Effector memory CD8-positive, alpha-beta T cell (primary cell): ENCODE measurements at regions not wholly inside any gene's neighbourhood (a gene's known extent, or its start where the extent isn't known, plus 50 kb on each side); places are given as distances from the start of the nearest gene placed in this dataset.

Experiments used
- ATAC-seq: fragments of 150-1000 bp; cut with Tn5 transposase; replicated peaks from 2 replicates; pipeline ENCODE4 v1.10.0; 2021; ENCODE audit warnings: mild to moderate bottlenecking, moderate library complexity
- DNase-seq, 3 experiments: peaks; one replicate each; pipeline ENCODE4 v3.0.0; 2021
- H3K27ac Mint-ChIP-seq, 2 donors: one replicate each; pipeline ENCODE4 v1.8.0; 2022; ENCODE audit warnings: mild to moderate bottlenecking in 2 of 2, mixed read lengths in 2 of 2, moderate library complexity in 2 of 2
- H3K27me3 Mint-ChIP-seq, 2 donors: one replicate each; pipeline ENCODE4 v1.8.0; 2022; ENCODE audit warnings: mixed read lengths in 2 of 2
- H3K36me3 Mint-ChIP-seq: one replicate; pipeline ENCODE4 v1.8.0; 2022; ENCODE audit warnings: mild to moderate bottlenecking, moderate library complexity, mixed read lengths; ENCODE audit not compliant: insufficient read depth
- H3K4me1 Mint-ChIP-seq, 2 donors: one replicate each; pipeline ENCODE4 v1.8.0; 2022; ENCODE audit warnings: low read depth in 2 of 2, mixed read lengths in 2 of 2
- H3K4me3 Mint-ChIP-seq, 2 donors: one replicate each; pipeline ENCODE4 v1.8.0; 2022; ENCODE audit warnings: mild to moderate bottlenecking in 2 of 2, mixed read lengths in 2 of 2, moderate library complexity in 2 of 2
- H3K9me3 Mint-ChIP-seq, 2 donors: one replicate each; pipeline ENCODE4 v1.8.0; 2022; ENCODE audit warnings: mixed read lengths in 2 of 2

GRCh38 chr11:37552284-37552683 is 954.2 kb upstream of the RAG2 start:
- DNase-seq, result no peak
- Mint-ChIP-seq H3K9me3 (peaks cover 0 to 6% of the 10 kb centered on the region in 2 donors), H3K4me1 (no peaks in the 10 kb centered on the region), H3K4me3 (no peak overlapping the region), H3K27me3 (no peaks in the 10 kb centered on the region), H3K36me3 (no peaks in the 10 kb centered on the region), H3K27ac (no peak overlapping the region)
- ATAC-seq, result no peak

- peaks cover 11 to 16% of the 10 kb centered on the region in 2 donors for H3K9me3 Mint-ChIP-seq
- no peak overlapping the region for H3K4me3 Mint-ChIP-seq
- no peak overlapping the region for H3K27ac Mint-ChIP-seq
- ATAC-seq, result no peak
- no peaks in the 10 kb centered on the region for H3K4me1 Mint-ChIP-seq
- no peak for DNase-seq
- no peaks in the 10 kb centered on the region for H3K27me3 Mint-ChIP-seq
- H3K36me3 Mint-ChIP-seq, result no peaks in the 10 kb centered on the region
These were observed 946.5 kb upstream of the RAG2 start for GRCh38 chr11:37544491-37544890.

DNA sequence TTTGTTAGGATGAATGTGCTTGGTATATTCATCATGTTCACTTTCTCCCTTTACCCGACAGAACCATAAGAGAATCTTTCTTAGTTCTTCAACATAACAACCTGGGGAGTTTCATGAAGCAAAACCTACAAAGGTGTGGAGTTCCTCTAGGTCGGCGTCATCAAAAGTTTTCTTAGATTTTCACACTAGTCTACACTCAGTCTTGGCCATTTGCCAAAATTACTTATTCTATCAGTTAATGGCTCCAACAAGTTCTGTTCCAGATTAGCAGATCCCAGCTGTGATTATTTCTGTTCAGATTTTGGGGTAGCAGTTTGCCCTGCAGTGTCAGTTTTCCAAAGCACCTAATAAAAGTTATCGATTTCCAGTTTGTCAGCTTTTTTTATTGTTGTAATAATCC is 935.8 kb upstream of the RAG2 start:
- no peaks in the 10 kb centered on the region for H3K27me3 Mint-ChIP-seq
- ATAC-seq (no peak), DNase-seq (no peak)
- no peak overlapping the region for H3K27ac Mint-ChIP-seq
- no peak overlapping the region for H3K4me3 Mint-ChIP-seq
- peaks cover 8 to 11% of the 10 kb centered on the region in 2 donors for H3K9me3 Mint-ChIP-seq
- H3K4me1 Mint-ChIP-seq, result no peaks in the 10 kb centered on the region
- no peaks in the 10 kb centered on the region for H3K36me3 Mint-ChIP-seq

DNA sequence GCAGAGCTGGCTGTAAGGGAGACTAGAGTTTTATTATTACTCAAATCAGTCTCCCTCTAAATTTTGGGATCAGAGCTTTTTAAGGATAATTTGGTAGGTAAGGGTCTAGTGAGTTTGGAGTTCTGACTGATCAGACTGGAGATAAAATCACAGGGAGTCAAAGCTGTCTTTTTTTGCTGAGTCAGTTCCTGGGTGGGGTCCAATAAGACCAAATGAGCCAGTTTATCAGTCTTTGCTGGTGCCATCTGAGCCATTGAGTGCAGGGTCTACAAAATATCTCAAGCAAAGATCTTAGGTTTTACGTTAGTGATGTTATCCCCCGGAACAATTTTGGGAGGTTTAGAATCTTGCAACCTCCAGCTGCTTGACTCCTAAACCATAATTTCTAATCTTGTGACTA is 935.1 kb upstream of the RAG2 start:
- H3K27ac Mint-ChIP-seq, result no peak overlapping the region
- H3K27me3 Mint-ChIP-seq, result no peaks in the 10 kb centered on the region
- H3K9me3 Mint-ChIP-seq, result peaks cover 8 to 11% of the 10 kb centered on the region in 2 donors
- no peak for ATAC-seq
- H3K4me1 Mint-ChIP-seq, result no peaks in the 10 kb centered on the region
- DNase-seq, result no peak
- no peak overlapping the region for H3K4me3 Mint-ChIP-seq
- H3K36me3 Mint-ChIP-seq, result no peaks in the 10 kb centered on the region

GRCh38 chr11:37532271-37532670 is 934.2 kb upstream of the RAG2 start:
- ATAC-seq (no peak), DNase-seq (no peak)
- Mint-ChIP-seq H3K4me1 (no peaks in the 10 kb centered on the region), H3K36me3 (no peaks in the 10 kb centered on the region), H3K27ac (no peak overlapping the region), H3K27me3 (no peaks in the 10 kb centered on the region), H3K9me3 (peaks cover 8 to 11% of the 10 kb centered on the region in 2 donors), H3K4me3 (no peak overlapping the region)

DNA sequence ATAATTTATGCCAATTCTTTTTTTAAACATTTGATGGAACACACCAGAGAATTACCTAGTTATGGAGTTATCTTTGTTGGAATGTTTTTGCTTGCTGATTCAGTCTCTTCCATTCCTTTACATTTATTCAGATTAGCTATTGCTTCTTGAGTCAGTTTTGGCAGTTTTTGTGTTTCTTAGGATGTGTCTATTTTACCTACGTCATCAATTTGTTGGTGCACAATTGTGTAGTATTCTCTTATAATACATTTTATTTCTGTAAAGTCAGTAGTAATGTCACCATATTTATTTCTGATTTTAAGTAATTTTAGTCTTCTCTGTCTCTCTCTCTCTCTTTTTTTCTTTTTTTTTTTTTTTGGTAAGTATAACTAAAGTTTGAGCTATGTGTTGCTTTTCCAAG is 929.5 kb upstream of the RAG2 start:
- peaks cover 12 to 16% of the 10 kb centered on the region in 2 donors for H3K9me3 Mint-ChIP-seq

DNA sequence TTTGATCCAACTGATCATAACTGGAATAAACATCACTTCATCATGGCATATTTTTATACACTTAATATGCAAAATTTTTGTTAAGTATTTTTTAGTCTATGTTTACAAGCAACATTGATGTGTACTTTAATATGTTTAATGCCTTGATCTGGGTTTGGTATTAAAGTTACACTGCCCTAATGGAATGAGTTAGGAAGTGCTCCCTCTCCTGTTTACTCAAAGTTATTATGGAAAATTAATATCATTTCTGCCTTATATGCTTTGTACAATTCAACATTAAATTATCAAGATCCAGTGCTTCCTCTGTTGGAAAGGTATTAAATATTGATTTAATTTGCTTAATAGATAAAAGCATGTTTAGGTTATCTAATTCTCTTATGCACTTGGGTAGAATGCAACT is 927.3 kb upstream of the RAG2 start:
- Mint-ChIP-seq H3K27me3 (no peaks in the 10 kb centered on the region), H3K9me3 (peaks cover 10 to 15% of the 10 kb centered on the region in 2 donors), H3K36me3 (no peaks in the 10 kb centered on the region), H3K27ac (no peak overlapping the region), H3K4me1 (no peaks in the 10 kb centered on the region), H3K4me3 (no peak overlapping the region)
- ATAC-seq (no peak), DNase-seq (no peak)

More for the DNA sequence above, 929.5 kb upstream of the RAG2 start:
- Mint-ChIP-seq H3K36me3 (no peaks in the 10 kb centered on the region), H3K27me3 (no peaks in the 10 kb centered on the region), H3K4me1 (no peaks in the 10 kb centered on the region), H3K4me3 (no peak overlapping the region), H3K27ac (no peak overlapping the region)
- no peak for DNase-seq
- no peak for ATAC-seq

GRCh38 chr11:37519781-37520180 is 921.7 kb upstream of the RAG2 start:
- Mint-ChIP-seq H3K4me1 (no peaks in the 10 kb centered on the region), H3K36me3 (no peaks in the 10 kb centered on the region), H3K9me3 (peaks cover 3 to 6% of the 10 kb centered on the region in 2 donors), H3K4me3 (no peak overlapping the region), H3K27me3 (no peaks in the 10 kb centered on the region), H3K27ac (no peak overlapping the region)
- ATAC-seq (no peak), DNase-seq (no peak)

GRCh38 chr11:37512156-37512780 is 914.2 kb upstream of the RAG2 start:
- DNase-seq, result no peak
- ATAC-seq, result no peak
- peaks cover 7 to 18% of the 10 kb centered on the region in 2 donors for H3K9me3 Mint-ChIP-seq
- H3K36me3 Mint-ChIP-seq, result no peaks in the 10 kb centered on the region
- no peaks in the 10 kb centered on the region for H3K4me1 Mint-ChIP-seq
- no peak overlapping the region for H3K27ac Mint-ChIP-seq
- no peaks in the 10 kb centered on the region for H3K27me3 Mint-ChIP-seq
- no peak overlapping the region for H3K4me3 Mint-ChIP-seq

GRCh38 chr11:37511425-37511933 is 913.4 kb upstream of the RAG2 start:
- H3K4me3 Mint-ChIP-seq, result no peak overlapping the region
- no peaks in the 10 kb centered on the region for H3K27me3 Mint-ChIP-seq
- H3K9me3 Mint-ChIP-seq, result peaks cover 8 to 24% of the 10 kb centered on the region in 2 donors
- DNase-seq, result no peak
- H3K4me1 Mint-ChIP-seq, result no peaks in the 10 kb centered on the region
- no peak overlapping the region for H3K27ac Mint-ChIP-seq
- ATAC-seq, result no peak
- H3K36me3 Mint-ChIP-seq, result no peaks in the 10 kb centered on the region

GRCh38 chr11:37509506-37509905 is 911.5 kb upstream of the RAG2 start:
- Mint-ChIP-seq H3K4me3 (no peak overlapping the region), H3K27ac (no peak overlapping the region), H3K36me3 (no peaks in the 10 kb centered on the region), H3K9me3 (peaks cover 13 to 29% of the 10 kb centered on the region in 2 donors), H3K27me3 (no peaks in the 10 kb centered on the region), H3K4me1 (no peaks in the 10 kb centered on the region)
- DNase-seq, result no peak
- ATAC-seq, result no peak

DNA sequence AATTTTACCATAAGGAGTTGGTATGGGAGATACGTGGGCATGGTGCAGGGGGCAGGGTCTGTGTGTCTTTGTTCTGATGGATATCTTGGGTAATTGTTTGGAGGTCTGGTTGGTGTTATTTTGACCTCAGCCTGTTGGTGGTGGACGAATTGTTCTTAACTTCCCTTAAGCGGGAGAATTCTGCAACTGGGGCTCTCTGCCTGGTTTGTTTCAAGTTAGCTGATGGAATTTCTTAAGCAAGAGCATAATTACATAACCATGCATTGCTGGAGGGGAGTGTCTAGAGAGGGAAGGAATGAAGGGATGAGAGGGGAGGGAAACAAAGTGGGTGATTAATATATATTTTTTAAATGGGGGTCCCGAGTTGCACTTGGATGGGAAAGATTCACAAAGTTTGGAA is 908.5 kb upstream of the RAG2 start:
- Mint-ChIP-seq H3K27ac (no peak overlapping the region), H3K9me3 (peaks cover 14 to 18% of the 10 kb centered on the region in 2 donors), H3K4me1 (no peaks in the 10 kb centered on the region), H3K27me3 (no peaks in the 10 kb centered on the region), H3K36me3 (no peaks in the 10 kb centered on the region), H3K4me3 (no peak overlapping the region)
- ATAC-seq, result no peak
- DNase-seq, result no peak

GRCh38 chr11:37505406-37505805 is 907.4 kb upstream of the RAG2 start:
- Mint-ChIP-seq H3K36me3 (no peaks in the 10 kb centered on the region), H3K27me3 (no peaks in the 10 kb centered on the region), H3K27ac (no peak overlapping the region), H3K4me1 (no peaks in the 10 kb centered on the region), H3K9me3 (peaks cover 14 to 16% of the 10 kb centered on the region in 2 donors), H3K4me3 (no peak overlapping the region)
- ATAC-seq, result no peak
- DNase-seq, result no peak

- no peak overlapping the region for H3K27ac Mint-ChIP-seq
- no peak overlapping the region for H3K4me3 Mint-ChIP-seq
- DNase-seq (no peak), ATAC-seq (no peak)
- no peaks in the 10 kb centered on the region for H3K27me3 Mint-ChIP-seq
- no peaks in the 10 kb centered on the region for H3K4me1 Mint-ChIP-seq
- no peaks in the 10 kb centered on the region for H3K36me3 Mint-ChIP-seq
- H3K9me3 Mint-ChIP-seq, result peaks cover 14 to 15% of the 10 kb centered on the region in 2 donors
These were observed 906.9 kb upstream of the RAG2 start for GRCh38 chr11:37504921-37505320.
